Fibroblast of mammary gland (primary cell): ENCODE measurements at regions not wholly inside any gene's neighbourhood (a gene's known extent, or its start where the extent isn't known, plus 50 kb on each side); places are given as distances from the start of the nearest gene placed in this dataset.

Source experiments
- DNase-seq: peaks from one replicate; pipeline ENCODE4 v3.0.0-alpha.2; 2010; ENCODE audit warnings: low read depth
- H3K4me3 ChIP-seq: 2 replicates; pipeline ENCODE4 v1.5.1; 2011; ENCODE audit warnings: low read depth, mild to moderate bottlenecking, low read length, moderate library complexity; ENCODE audit not compliant: control insufficient read depth
- CTCF ChIP-seq: conservative IDR thresholded peaks from 2 replicates; pipeline ENCODE4 v1.5.1; 2011; ENCODE audit warnings: low read depth, low read length, inconsistent platforms; ENCODE audit not compliant: control insufficient read depth, insufficient read depth

- TF ChIP-seq CTCF = no peak
- no peak overlapping the region for H3K4me3 ChIP-seq
- DNase-seq = no peak
Measured at GRCh38 chr17:77498091-77498741, 357.4 kb downstream of the SEC14L1 start.

GRCh38 chr17:77498791-77499698 lies 358.3 kb downstream of the SEC14L1 start:
- no peak for TF ChIP-seq CTCF
- no peak for DNase-seq
- H3K4me3 ChIP-seq = no peak overlapping the region

GRCh38 chr17:77499699-77500435 lies 359.1 kb downstream of the SEC14L1 start:
- TF ChIP-seq CTCF = no peak
- H3K4me3 ChIP-seq = no peak overlapping the region
- DNase-seq = no peak

GRCh38 chr17:77501101-77501566 lies 360.4 kb downstream of the SEC14L1 start:
- TF ChIP-seq CTCF = peak; percentile 52
- no peak overlapping the region for H3K4me3 ChIP-seq
- DNase-seq = peak; percentile 32

- DNase-seq = no peak
- no peak overlapping the region for H3K4me3 ChIP-seq
- TF ChIP-seq CTCF = no peak
Measured at GRCh38 chr17:77501751-77502625, 361.2 kb downstream of the SEC14L1 start.
